GM12878 (cell line): ENCODE measurements at regions not wholly inside any gene's neighbourhood (a gene's known extent, or its start where the extent isn't known, plus 50 kb on each side); places are given as distances from the start of the nearest gene placed in this dataset.

Experiments
- ATAC-seq: fragments of 200-7000 bp; cut with Tn5 transposase; 3 replicates; pipeline ENCODE4 v1.9.1; 2020; ENCODE audit warnings: mild to moderate bottlenecking, moderate library complexity
- BruUV-seq: library from RNA; stranded (reverse); fragments of 400-500 nt; replicated peaks from 2 replicates; lab custom pipeline; 2021; lab: Mats Ljungman, UMichigan
- CTCF ChIA-PET: fragments of 300-600 bp; sonication (Branson Sonifier 250); formaldehyde crosslinking; extraction: SDS; loops from one replicate; lab custom pipeline; 2021; ENCODE audit warnings: inconsistent platforms; lab: Yijun Ruan, JAX
- POLR2A ChIA-PET: fragments of 350-600 bp; formaldehyde crosslinking; extraction: SDS; loops from one replicate; lab custom pipeline; 2021; ENCODE audit warnings: inconsistent platforms; lab: Charles Lee
- RAD21 ChIA-PET: fragments of 300-600 bp; sonication (Branson Sonifier 250); formaldehyde crosslinking; loops from one replicate; lab custom pipeline; 2023; ENCODE audit warnings: antibody characterized with exemption; ENCODE audit not compliant: unreplicated experiment; lab: Charles Lee
- SMC1A ChIA-PET: fragments of 300-600 bp; sonication (Branson Sonifier 250); formaldehyde crosslinking; loops from one replicate; lab custom pipeline; 2023; ENCODE audit not compliant: unreplicated experiment, uncharacterized antibody; lab: Charles Lee
- DNase-seq: peaks from one replicate; pipeline ENCODE4 v3.0.0-alpha.2; 2011; ENCODE audit warnings: low read depth, low spot score
- FAIRE-seq: peaks from 3 replicates; lab custom pipeline; 2011; peaks lifted over from hg19 to GRCh38; lab: Jason Lieb, UNC
- H2AFZ ChIP-seq: 2 replicates; pipeline ENCODE4 v1.6.0; 2011; ENCODE audit warnings: low read depth, low read length, control low read depth; ENCODE audit not compliant: control insufficient read depth
- H3K27ac ChIP-seq: 2 replicates; pipeline ENCODE4 v1.5.1; 2011; ENCODE audit warnings: control low read depth; ENCODE audit not compliant: control insufficient read depth, insufficient read depth
- H3K27me3 ChIP-seq, 2 experiments: replicated peaks in 1 of 2; 2 replicates each; pipeline versions ENCODE4 v1.6.0 to v1.6.1; 2011; ENCODE audit warnings: low read length in 1 of 2; ENCODE audit not compliant: control insufficient read depth in 2 of 2, insufficient read depth in 2 of 2
- H3K36me3 ChIP-seq, 2 experiments: 2 replicates each; pipeline ENCODE4 v1.5.1; 2011; ENCODE audit warnings: low read length in 1 of 2; ENCODE audit not compliant: control insufficient read depth in 2 of 2, insufficient read depth in 2 of 2
- H3K4me1 ChIP-seq: 2 replicates; pipeline ENCODE4 v1.6.1; 2011; ENCODE audit warnings: mild to moderate bottlenecking, low read length, moderate library complexity, mixed read lengths; ENCODE audit not compliant: control insufficient read depth, insufficient read depth
- H3K4me2 ChIP-seq: 2 replicates; pipeline ENCODE4 v1.6.0; 2011; ENCODE audit warnings: control low read depth; ENCODE audit not compliant: control insufficient read depth, insufficient read depth
- H3K4me3 ChIP-seq: fragments of 200-600 bp; sonication (generic); 2 replicates; pipeline ENCODE4 v1.5.1; 2016
- H3K79me2 ChIP-seq: 2 replicates; pipeline ENCODE4 v1.6.0; 2011; ENCODE audit warnings: low read length; ENCODE audit not compliant: control insufficient read depth, insufficient read depth
- H3K9ac ChIP-seq: 2 replicates; pipeline ENCODE4 v1.8.0; 2011; ENCODE audit warnings: low read length, control low read depth, mixed read lengths; ENCODE audit not compliant: control insufficient read depth, insufficient read depth
- H3K9me3 ChIP-seq: replicated peaks from 3 replicates; pipeline ENCODE4 v1.5.1; 2011; ENCODE audit warnings: mild to moderate bottlenecking, low read length; ENCODE audit not compliant: control insufficient read depth, insufficient read depth
- H4K20me1 ChIP-seq: 2 replicates; pipeline ENCODE4 v1.6.0; 2011; ENCODE audit not compliant: control insufficient read depth, insufficient read depth
- BACH1 ChIP-seq: fragments of 450-650 bp; IDR thresholded peaks from 2 replicates; pipeline ENCODE4 v1.6.1; 2017; ENCODE audit warnings: mild to moderate bottlenecking, borderline replicate concordance
- BHLHE40 ChIP-seq, 2 experiments: fragments of 450-650 bp in 1 of 2; IDR thresholded peaks; 2 replicates each; pipeline ENCODE4 v1.6.1; 2011 to 2017; ENCODE audit warnings: low read depth in 2 of 2, borderline replicate concordance in 1 of 2, improper control_type of control experiment in 1 of 2, low read length in 1 of 2, mild to moderate bottlenecking in 1 of 2
- ETV6 ChIP-seq, 2 experiments: fragments of 450-650 bp in 1 of 2; IDR thresholded peaks in 1 of 2; conservative IDR thresholded peaks in 1 of 2; 2 replicates each; pipeline ENCODE4 v1.6.1; 2014; ENCODE audit warnings: antibody characterized with exemption in 1 of 2, borderline replicate concordance in 1 of 2, low read depth in 1 of 2, mild to moderate bottlenecking in 1 of 2, moderate library complexity in 1 of 2
- JUNB ChIP-seq: IDR thresholded peaks from 2 replicates; pipeline ENCODE4 v1.6.1; 2016; ENCODE audit warnings: antibody characterized with exemption, mild to moderate bottlenecking
- MTA3 ChIP-seq: IDR thresholded peaks from 2 replicates; pipeline ENCODE4 v1.6.1; 2012; ENCODE audit warnings: low read length, inconsistent platforms, borderline replicate concordance
- NR2C1 ChIP-seq: fragments of 450-650 bp; IDR thresholded peaks from 2 replicates; pipeline ENCODE4 v1.6.1; 2017; ENCODE audit warnings: antibody characterized with exemption, mild to moderate bottlenecking, moderate library complexity
- PBX3 ChIP-seq: IDR thresholded peaks from 2 replicates; pipeline ENCODE4 v1.6.1; 2011; ENCODE audit warnings: mild to moderate bottlenecking, low read depth, low read length, moderate library complexity; ENCODE audit not compliant: insufficient replicate concordance
- POLR2AphosphoS5 ChIP-seq: IDR thresholded peaks from 2 replicates; pipeline ENCODE4 v1.6.1; 2011; ENCODE audit warnings: mild to moderate bottlenecking, low read length, inconsistent platforms
- SUZ12 ChIP-seq: fragments of 200-600 bp; sonication (generic); IDR thresholded peaks from one replicate; pipeline ENCODE4 v1.6.1; 2018; ENCODE audit warnings: antibody characterized with exemption, mild to moderate bottlenecking; ENCODE audit not compliant: unreplicated experiment
- TARDBP ChIP-seq: IDR thresholded peaks from 2 replicates; pipeline ENCODE4 v1.6.1; 2016; ENCODE audit warnings: borderline replicate concordance
- YY1 ChIP-seq: IDR thresholded peaks from 2 replicates; pipeline ENCODE4 v1.6.1; 2011; ENCODE audit warnings: low read depth, mild to moderate bottlenecking, low read length
- ZBTB33 ChIP-seq: fragments of 450-650 bp; IDR thresholded peaks from 2 replicates; pipeline ENCODE4 v1.6.1; 2017; ENCODE audit warnings: mild to moderate bottlenecking
- WGBS: methylation state at CpG from one replicate; pipeline ENCODE4 v1.1.6; 2016; ENCODE audit warnings: low lambda C conversion rate; ENCODE audit not compliant: insufficient replicate concordance, insufficient coverage; ENCODE audit errors: missing lambda C conversion rate; 5-methylcytosine and 5-hydroxymethylcytosine counted together
- in situ Hi-C: fragments of 300-500 bp; cut with MboI; formaldehyde crosslinking; loops from 9 replicates; pipeline ENCODE4 v1.14.3; 2018; ENCODE audit warnings: mixed read lengths
- intact Hi-C: fragments of 100-400 bp; cut with micrococcal nuclease; formaldehyde crosslinking; loops from one replicate; pipeline ENCODE4 v1.14.2; 2022; ENCODE audit not compliant: unreplicated experiment

- Histone ChIP-seq H3K27ac (no peak overlapping the region), H2AFZ (no peak overlapping the region), H3K9me3 (no peaks in the 10 kb centered on the region; the same call in 1 of the 3 replicates), H3K36me3 (no peaks in the 10 kb centered on the region), H3K4me1 (peaks cover 33% of the 10 kb centered on the region), H3K4me3 (no peak overlapping the region), H3K9ac (no peak overlapping the region), H3K27me3 (no peaks in the 10 kb centered on the region; a peak in 2 of 4 replicates), H3K79me2 (no peaks in the 10 kb centered on the region), H4K20me1 (no peaks in the 10 kb centered on the region), H3K4me2 (no peak overlapping the region)
- TF ChIP-seq POLR2AphosphoS5: no peak
- TF ChIP-seq NR2C1: no peak
- TF ChIP-seq SUZ12: no peak
- TF ChIP-seq ZBTB33: no peak
- TF ChIP-seq TARDBP: no peak
- no peak for TF ChIP-seq YY1
- TF ChIP-seq PBX3: no peak
- TF ChIP-seq MTA3: no peak
- TF ChIP-seq ETV6 (conservative IDR thresholded peaks at IDR 0.05 in 1 of 2, IDR thresholded peaks at IDR 0.05 in 1 of 2; ENCODE audit: borderline replicate concordance in 1 of 2, low read depth in 1 of 2): no peak
- no peak for TF ChIP-seq JUNB
- no peak for TF ChIP-seq BHLHE40 (IDR thresholded peaks at IDR 0.05; ENCODE audit: borderline replicate concordance in 1 of 2, low read depth in 2 of 2, low read length in 1 of 2)
- TF ChIP-seq BACH1: no peak
- SMC1A ChIA-PET: no interaction called here
- WGBS: 79% methylated on average over 9 of the region's 9 CpGs
- no peak for FAIRE-seq
- CTCF ChIA-PET: no interaction called here
- no peak for ATAC-seq
- in situ Hi-C loops: no loop called here
- RAD21 ChIA-PET: no interaction called here
- POLR2A ChIA-PET: no interaction called here
- no TSS peak for BruUV-seq
- DNase-seq: no peak
- intact Hi-C loops: no loop called here
Measured at GRCh38 chr17:79342376-79342775, 267.8 kb downstream of the ENGASE start.
